NCI-H82 (cell line): ENCODE measurements at regions not wholly inside any gene's neighbourhood (a gene's known extent, or its start where the extent isn't known, plus 50 kb on each side); places are given as distances from the start of the nearest gene placed in this dataset.

Source experiments
- DNase-seq: peaks from one replicate; lab custom pipeline; 2025; lab: John Stamatoyannopoulos, UW

DNA sequence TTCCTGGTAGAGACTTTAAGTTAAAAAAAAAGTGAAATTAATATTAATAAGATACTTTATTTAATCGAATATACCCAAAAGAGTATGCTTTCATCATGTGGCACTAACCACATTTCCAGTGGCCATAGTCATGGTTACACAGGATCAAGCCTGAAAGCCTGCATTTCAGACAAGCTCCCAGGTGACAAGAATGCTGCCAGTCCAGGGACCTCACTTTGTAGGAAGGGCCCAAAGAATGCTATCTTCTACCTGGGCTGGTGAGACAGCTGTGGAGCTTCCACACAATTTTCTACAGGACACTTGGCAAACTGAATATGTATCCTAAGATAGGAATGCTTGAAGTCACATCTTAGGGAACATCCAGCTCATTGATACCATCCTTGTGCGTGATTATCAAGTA lies 203.8 kb downstream of the AUH start:
- no peak for DNase-seq

DNA sequence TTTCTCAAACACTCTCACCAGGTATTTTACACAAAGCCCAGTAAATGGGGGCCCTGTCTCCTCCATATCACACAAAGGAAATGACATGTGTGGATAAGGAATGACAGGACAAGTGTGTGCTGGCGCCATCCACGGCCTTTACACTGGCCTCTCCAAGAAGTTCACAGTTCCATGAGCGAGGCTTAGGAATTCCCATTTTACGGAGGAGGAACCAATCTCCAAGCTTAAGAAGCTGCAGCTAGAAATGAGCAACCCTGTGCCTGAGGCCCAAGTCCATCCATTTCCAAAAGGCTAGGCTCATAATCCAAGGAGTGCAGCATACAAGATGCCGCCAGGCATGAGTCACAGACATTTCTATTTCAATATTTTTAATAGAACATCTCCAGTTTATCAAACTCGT lies 203.4 kb downstream of the AUH start:
- no peak for DNase-seq

DNA sequence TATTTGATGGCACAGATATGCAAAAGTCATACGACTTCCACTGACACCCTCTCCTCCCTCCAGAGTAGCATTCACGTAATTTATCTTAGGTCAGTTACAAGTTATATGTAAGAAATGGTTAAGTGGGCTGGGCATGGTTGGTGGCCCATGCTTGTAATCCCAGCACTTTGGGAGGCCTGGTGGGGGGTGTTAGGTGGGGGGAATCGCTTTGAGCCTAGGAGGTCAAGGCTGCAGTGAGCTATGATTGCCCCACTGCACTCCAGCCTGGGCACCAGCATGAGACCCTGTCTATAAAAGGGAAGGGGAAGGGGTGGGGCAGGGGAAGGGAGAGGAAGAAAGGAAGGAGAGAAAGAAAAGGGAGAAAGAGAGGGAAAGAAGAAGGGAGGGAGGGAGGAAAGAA lies 202.8 kb downstream of the AUH start:
- no peak for DNase-seq

DNA sequence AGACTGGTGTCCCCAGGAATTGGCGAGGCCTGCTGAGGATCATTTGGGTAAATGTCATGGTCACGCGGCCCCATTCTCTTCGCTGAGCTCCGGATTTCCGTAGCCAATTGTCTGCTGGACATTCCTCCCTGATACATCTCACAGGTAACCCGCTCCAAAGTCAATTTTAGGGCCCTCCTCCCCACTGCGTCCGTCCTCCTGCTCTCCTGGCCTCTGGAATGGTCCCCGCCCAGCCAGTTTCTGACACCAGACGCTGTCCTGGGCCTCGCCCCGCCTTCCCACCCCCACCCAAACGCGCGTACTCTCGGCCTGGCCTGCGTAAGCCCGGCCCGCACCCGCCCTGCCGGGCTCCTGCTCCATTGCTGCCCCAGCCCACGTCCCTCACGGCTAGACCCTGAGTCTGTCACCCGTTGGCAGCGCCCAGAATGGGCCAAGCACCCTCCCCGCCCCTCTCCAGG lies 202.0 kb downstream of the AUH start:
- DNase-seq: no peak

DNA sequence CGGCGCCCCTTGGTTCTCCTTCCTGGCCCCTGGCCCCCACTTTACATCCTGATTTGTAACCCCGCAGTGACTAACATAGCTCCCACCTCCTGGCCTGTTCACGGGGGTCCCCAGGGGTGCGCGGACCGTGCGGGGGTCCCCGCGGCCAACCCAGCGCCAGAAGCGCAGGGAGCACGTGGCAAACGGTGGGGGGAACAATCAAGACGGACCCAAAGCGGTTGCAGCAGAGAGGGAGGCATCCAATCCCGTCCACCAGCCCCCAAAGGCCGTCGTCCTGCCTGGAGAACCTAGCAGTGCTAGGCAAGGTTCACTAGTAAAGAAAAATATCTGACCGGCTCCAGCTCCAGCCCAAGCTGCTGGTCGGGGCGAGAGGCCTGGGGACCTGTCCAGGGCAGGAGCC lies 201.5 kb downstream of the AUH start:
- no peak for DNase-seq

DNA sequence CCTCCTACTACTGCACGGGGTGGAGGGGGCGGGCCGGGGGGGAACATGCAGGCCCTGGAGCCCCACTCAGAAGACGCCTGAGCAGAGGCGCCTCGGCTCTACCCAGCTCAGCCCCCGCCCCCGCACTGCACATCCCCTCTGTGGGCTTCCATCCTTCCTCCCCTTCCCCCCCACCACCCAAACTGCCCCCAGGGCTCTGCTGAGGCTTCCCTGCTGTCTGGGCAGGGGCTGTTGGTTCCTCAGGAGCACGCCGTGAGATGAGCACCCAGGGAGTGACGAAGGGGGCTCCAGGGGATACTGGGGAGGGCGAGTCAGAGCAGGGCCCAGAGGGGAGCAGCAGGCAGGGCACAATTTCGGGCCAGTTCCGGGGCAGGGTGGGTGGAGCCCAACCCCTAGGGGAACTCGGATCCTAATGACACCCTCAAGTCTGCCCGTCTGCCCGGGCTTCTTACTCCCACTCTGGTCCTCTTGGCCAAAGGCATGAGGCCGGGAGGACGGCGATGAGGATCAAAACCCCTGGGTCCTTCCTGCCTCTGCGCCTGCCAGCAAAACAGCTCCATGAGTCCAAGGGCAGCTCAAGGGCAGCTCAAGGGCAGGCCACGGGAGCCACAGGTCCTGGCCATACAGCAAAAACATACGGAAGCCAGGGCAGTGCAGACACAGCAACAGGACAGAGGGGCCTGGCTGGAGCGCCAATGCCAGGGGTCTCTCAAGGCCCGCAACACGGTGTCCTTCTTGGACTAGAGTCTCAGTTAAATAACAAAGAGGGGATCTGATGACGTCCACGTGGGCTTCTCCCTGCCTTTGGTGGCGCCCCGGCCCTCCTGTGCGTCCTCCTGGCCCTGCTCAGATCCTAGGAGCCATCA lies 200.9 kb downstream of the AUH start:
- DNase-seq: no peak

DNA sequence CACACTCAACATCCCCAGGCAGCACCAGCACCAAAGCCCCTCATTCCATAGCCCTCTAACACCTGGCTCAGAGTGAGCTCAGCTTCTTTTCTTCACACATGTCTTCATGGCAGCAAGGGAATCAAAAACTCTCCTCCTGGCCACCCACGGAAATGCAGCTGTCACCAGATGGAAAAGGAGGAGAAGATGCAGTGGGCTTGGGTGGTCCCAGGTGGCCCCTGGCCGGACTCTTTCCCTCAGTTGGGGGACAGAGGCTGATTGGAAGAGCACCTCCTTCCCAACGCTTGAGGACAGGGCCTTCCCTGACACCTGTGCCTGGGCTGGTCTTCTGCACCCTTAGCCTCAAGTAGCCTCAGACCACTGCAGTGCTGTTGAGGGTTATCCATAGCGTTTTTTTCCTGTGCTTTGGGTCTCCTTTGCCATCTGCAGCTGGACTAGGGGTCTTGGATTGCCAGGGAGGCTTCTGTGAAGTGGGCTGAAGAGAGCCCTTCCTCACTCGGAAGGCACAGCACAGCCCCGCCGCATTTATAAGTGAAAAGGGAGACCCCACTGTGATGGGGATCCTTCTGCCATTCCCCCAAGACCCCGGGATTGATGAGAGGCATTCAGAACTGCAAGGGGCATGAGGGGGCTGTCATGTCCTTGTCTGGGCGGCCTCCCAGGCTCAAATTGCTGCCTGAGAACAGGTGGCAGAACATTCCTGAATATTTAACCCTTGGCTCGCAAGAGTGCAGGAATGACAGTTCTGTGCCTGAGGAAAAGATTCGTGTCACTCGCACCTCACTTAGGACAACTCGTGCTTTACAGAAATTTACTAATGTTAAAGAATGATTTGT lies 200.0 kb downstream of the AUH start:
- DNase-seq: no peak

DNA sequence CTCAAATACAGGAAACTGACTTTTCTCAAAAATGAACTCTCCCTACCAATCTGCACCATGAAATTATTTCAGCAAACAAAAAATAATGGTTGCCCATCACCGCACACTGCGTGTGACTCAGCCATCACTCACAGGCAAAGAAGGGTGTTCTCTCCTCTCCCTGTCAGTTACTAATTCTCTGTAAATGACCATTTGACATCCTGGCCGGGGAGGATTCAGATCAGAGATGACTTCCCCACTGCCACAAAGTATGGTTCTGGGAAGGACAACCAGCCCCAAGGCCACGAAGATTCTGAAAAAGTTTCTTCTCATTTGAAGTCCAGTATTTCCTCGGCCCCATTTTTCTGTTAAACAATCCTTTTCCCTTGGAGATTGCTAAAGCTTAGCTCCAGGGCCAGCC lies 199.4 kb downstream of the AUH start:
- no peak for DNase-seq

DNA sequence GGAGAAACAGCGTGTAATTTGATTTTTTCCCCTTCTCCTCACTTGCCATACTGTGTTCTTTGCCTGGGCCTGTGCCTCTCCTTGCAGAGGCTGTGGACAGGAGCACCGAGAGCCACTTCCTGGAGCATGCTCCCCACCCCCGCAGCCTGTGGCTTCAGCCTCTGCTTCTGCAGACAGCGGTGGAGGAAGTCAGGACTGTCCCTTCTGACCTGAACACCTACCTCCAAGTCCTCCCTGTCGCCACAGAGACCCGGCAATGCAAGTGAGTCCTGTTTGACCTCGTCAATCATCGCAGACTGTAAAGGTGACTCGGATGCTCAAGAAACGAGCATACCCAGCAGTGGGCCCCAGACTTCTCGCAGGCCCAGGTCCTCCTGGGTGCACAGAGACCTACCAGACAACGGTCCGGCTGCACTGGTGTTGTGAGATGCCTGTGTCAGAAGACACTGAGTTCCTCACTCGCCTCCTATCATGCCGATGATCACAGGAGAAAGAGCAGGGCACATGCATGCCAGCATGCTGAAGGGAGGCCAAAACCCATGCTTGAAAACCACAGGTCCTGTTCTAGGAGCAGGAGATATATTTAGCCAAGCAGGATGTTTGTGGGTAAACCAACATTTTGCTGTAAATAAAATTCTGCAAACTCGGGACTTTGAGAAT lies 198.8 kb downstream of the AUH start:
- DNase-seq: no peak

DNA sequence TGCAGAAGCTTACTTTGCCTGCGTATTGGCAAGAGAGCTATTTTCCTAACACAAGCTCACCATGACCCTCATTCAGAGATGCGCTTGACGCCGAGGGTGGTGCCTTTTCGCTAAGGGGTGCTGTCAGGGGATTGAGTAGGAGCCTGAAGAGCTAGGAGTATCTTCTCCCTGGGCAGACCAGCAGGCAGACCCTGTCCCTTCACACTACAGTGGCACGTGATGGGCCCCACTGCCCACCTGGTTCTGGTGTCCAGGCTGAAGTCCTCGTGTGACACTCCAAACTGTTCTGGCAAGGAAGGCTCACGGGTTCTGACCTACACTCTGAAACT lies 198.3 kb downstream of the AUH start:
- no peak for DNase-seq

DNA sequence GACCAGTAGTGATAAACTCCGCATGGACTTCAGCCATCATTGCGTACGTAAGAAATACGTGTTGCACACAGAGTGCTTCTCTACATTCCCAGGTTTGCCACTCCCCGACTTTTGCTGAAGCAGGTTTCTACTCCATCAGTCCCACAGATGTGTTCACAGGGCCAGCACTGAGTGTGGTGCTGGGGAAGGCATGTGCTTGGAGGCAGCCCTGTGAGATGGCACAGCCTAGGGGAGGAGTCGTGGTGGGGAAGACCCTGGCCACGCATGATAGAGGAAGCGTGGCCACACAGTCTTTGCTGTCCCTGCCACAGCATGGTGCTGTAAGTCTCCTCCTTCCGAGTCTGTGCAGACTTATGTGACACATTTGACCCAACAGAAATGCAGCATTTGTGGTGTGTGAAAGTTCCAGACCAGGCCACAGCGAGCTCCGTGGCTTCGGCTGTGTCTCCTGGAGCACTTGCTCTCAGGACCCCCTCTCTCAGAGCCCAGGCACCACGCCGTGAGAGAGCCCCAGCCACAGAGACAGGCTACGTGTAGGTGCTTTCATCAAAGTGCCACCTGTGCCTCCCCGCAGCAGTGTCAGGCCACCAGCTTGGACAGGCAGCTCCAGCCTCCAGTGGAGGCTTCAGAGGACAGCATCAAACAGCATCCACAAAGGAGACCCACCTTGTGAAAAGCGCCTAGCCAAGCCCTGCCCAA lies 197.8 kb downstream of the AUH start:
- no peak for DNase-seq
